ENCODE measurements at regions not wholly inside any gene's neighbourhood (a gene's known extent, or its start where the extent isn't known, plus 50 kb on each side); places are given as distances from the start of the nearest gene placed in this dataset.
"Not testable (repeated sequence)": the region's sequence is repeated elsewhere in the genome, so short reads cannot be mapped to it uniquely, and the experiment has no call there.

DNA sequence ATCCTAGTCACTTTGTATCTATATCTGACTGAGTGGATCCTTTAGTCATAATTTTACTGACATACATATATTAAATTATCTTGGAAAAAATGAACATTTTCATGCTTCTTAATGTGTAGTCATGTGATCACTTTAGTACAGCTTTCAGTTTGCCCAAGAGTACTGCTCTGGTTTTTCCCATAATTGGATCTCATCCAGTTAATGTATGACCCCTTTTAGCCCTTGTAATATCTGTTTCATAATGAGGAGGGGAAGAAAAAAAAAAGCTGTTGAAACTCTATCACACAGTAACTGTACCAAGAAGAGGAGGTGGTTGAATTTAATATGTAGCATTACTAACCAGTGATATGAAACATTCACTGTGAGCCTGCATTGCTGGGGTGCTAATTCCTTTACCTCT, 328.7 kb downstream of the PTPRC start:
- no peak for DNase-seq (ENCODE audit: low read depth in 2 of 2, low spot score in 1 of 2)

DNA sequence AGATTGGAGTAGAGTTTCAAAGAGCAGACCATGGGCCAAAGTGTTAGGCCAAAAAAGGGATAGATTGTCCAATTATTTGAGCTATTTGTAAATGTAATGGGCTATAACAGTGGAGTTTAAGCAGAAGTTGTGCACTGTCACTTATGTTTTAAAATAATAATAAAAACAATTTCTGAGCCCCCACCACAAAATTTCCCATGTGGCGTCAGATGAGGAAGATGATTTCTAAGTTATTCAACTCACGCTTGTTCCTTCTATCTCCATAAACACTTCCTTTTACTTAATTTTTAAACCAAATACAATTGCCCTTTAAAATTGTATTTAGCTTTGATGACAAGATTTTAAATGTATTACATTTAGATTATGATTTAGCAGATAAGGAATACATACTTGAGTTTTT, 330.0 kb downstream of the PTPRC start:
- DNase-seq (ENCODE audit: low read depth in 2 of 2, low spot score in 1 of 2): no peak

DNA sequence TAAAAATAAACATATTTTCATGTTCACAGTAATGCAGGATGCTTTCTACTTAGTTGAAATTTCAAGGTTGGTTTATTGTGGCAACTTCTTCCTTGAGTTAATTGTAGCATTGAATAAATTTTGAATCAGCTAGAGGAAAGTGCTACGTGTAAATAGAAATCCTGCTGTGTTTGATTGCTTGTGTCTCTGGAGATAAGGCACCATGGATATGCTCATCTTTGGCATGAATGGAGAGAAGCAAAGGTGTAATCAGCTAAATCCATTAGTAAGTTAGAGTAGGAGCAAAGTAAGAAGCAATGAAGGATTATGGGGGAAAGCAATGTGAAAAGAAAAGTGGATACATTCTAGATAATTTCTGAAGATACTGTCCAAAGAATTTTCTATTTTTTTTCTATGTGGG, 331.1 kb downstream of the PTPRC start:
- DNase-seq (ENCODE audit: low read depth in 2 of 2, low spot score in 1 of 2): no peak

DNA sequence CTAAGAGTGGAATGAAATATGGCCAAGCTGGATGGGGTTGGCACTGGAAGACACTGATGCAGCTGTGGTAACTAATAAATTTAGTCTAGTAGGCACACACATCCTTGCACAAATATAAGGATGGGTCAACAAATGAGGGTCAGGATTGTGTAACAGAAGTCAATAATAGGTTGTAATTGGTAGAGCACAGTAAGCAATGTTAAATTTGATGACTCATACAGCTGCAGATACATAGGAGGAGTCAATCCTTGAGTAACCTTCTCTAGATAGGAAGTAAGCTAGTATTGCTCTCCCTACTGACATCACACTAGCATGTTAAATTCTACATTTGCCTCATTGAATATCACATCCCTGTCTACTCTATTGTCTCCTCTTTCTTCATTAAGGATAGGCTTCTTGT, 332.1 kb downstream of the PTPRC start:
- no peak for DNase-seq (ENCODE audit: low read depth in 2 of 2, low spot score in 1 of 2)

DNA sequence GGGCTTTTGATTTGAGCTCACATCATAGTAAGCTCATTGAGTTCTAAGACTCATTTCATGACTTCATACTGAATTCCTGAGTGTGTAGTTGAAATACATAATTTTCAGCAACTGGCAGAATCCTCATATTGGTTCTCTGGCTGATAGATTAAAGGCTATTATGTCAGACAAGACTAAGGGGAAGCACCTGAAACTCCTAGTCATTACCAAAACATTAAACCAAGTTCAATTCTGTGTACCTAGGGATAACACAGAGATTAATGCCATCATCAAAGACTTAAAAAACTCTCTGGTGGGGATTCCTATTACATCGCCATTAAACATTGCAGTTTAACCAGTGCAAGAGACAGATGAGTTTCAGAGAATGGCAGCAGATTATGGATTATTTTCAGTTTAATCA, 339.1 kb downstream of the PTPRC start:
- no peak for DNase-seq (ENCODE audit: low read depth in 2 of 2, low spot score in 1 of 2)

DNA sequence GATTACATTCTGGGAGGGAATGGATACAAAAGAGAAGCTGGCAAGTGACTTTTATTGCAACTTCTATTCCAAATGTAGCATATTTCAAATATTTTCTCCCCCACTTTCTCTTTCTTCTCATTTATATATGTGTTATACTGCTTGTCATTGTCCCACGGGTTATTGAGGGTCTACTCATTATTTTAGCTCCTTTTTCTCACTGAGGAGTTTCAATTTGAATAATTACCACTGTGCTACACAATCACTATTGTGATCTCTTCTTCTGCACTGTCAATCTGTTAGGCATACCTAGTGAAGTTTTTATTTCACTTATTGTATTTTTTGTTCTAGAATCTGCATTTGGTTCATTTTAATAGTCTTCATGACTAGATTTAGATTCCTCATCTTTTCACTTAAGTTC, 339.7 kb downstream of the PTPRC start:
- DNase-seq (ENCODE audit: low read depth in 2 of 2, low spot score in 1 of 2): no peak

DNA sequence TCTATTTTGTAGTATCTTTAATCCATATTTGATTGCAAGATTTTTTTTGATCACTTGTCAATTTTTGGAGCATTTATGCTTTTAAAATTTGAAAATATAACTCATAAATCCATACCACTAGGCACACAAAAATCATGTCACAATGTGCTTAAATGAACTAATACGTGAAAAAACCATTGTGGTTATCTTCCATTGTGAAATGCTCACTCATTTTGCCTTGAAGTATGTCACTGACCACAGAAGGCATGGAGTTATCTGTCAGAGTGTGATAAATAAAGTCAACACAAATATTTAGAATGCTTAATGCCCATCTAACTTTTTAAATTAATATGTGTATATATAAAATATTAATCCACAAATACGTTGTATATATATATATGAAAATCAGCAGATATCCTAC, 347.2 kb downstream of the PTPRC start:
- DNase-seq (ENCODE audit: low read depth in 2 of 2, low spot score in 1 of 2): no peak

DNA sequence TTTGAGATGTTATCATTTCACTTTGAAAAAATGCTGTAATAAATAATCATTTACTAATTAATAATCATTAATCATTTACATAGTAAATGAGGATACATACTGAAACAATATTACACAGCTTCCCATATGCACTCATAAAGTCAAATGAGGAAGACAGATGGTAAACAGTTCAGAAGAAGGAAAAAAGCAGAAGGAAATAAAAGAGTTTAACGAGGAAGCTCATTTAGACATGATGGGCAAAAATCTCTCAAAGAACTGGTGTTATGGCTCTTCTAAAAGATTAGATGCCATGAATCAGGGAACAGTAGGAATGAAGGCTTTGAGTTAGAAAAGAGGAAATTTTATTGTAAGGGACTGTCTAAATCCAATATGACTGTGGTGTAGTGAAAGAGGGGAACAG, 347.6 kb downstream of the PTPRC start:
- DNase-seq (ENCODE audit: low read depth in 2 of 2, low spot score in 1 of 2): no peak

DNA sequence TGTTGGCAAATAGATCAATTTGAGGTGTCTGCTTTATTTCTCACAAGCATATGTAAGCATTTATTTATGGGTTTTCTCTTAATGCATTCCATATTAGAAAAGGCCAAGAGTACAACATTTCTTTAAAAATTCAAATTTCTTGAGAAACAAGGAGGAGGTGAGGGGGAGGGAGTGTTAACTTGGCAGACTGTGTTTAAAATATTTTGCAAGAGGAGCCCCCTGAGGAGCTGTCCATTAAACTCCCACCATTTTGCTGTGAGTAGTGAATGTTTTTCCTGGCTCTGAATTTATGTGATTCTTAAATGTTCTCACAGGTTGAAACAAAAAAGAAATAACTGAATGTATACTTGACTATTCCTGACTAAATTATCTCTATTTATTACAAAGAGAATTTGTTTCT, 363.8 kb downstream of the PTPRC start:
- DNase-seq (ENCODE audit: low read depth in 2 of 2, low spot score in 1 of 2): no peak

DNA sequence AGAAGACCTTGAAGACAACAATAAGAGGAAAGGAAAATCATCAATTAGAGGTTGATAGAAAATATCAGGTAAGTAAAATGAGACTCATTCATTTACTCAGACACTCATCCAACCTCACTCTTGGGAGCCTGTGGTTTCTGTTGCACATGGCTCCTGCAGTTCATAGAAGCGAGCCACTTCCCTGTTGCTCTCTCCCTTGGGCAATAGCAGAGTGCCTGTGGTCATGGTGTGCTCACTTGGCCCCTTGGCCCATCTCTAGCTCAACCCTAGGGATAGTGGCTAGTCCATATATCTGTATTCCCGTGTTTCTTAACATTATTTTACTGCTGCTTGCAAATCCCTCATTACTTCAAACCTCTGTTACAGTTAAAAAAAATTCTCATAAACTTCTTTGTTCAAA, 368.6 kb downstream of the PTPRC start:
- no peak for DNase-seq (ENCODE audit: low read depth in 2 of 2, low spot score in 1 of 2)

DNA sequence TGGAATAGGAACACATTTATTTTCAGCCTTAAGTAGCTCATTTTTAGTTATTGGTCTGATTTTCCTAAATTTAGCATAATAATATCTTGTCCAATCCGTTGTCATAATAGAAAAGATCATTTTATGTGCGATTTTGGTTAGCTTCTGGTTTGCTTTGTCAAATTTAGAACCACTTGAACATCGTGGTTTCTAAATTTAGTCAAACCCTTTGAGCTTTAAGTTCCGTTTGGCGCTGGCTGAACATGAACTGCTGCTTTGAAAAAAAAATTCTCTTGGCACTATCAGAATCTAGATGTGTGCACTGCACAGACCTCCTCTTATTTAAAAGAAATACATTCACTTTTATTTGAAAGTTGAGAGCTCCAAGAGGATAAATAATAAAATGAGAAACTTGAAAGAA, 370.6 kb downstream of the PTPRC start:
- DNase-seq (ENCODE audit: low read depth in 2 of 2, low spot score in 1 of 2): no peak

DNA sequence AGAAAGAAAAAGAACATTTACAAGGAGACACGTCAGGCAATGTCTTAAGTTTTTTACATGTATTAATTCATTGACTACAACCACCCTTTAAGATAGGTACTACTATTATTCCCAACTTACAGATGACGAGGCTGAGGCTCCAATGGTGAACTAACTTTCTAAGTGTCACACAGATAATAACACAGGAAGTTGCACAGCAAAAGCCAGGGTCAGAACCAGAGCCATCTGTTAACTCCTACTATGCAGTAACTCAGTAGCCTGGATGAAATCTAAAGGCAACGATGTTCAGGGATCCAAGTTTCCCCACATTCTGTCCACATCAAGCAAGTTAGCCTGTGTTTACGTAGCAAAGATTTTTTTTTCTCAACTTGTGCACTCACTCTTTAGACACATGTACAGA, 371.7 kb downstream of the PTPRC start:
- no peak for DNase-seq (ENCODE audit: low read depth in 2 of 2, low spot score in 1 of 2)

DNA sequence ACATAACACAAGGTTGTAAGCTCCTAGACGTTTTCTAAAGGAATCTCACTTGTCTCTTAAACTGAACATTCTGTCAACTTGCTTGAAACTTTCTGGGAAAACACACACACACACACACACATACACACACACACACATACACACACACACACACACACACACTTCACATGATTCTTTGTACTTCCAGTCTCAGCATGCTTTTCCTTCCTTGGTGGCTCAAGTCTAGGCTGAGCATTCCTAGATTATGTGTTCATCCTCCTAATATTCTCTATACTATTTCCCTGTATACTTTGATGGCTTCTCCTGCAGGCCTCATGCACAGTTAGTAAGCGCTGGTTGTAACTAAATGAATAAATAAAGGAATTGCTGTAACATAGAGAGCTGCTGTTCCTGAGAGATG, 372.1 kb downstream of the PTPRC start:
- DNase-seq (ENCODE audit: low read depth in 2 of 2, low spot score in 1 of 2): no peak

DNA sequence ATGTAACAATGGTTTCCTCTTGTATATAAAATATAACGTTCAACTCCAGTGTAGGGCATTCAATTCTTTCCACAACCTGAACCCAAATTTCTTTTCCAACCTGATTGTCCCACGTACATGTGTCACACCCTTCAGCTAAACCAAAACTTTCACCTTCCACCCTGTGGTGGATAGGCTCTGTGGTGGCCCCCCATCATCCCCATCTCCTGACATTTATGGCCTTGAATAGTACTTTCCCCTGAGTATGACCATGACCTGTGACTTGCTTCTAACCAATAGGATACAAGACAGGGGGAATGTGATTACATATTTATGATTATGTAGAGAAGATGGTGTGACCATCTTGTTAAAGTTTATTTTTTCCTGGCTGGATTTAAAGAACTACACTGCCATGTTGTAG, 377.0 kb downstream of the PTPRC start:
- DNase-seq (ENCODE audit: low read depth in 2 of 2, low spot score in 1 of 2): no peak

DNA sequence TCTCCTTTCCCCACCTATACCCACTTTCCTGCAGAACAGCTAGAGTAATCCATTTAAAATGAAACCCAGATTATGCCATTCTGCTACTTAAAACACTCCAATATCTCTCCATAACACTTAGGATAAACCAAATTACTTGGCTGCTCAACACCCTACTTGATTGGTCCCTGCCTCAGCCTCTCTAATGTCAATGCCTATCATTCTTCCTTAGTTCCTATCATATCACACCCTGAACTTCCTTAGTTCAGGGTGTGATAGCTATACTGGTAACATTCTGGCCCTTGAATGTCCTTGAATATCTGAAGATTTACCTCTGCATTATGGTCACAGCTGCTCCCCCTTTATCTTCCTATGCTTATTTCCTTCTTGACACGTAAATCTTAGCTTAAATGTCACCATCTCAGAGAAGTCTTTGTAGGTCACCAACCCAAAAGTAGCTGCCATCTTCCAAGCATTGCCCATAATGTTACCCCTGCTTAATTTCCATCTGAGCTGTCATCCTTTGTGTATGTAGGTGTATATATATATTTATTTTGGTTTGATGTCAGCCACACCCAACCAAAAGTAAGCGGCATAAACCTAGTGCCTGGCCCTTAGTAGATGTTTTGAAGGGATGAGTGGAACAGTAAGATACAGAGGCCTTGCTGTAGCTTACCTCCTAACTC, 379.8 kb downstream of the PTPRC start:
- DNase-seq (ENCODE audit: low read depth in 2 of 2, low spot score in 1 of 2): no peak

DNA sequence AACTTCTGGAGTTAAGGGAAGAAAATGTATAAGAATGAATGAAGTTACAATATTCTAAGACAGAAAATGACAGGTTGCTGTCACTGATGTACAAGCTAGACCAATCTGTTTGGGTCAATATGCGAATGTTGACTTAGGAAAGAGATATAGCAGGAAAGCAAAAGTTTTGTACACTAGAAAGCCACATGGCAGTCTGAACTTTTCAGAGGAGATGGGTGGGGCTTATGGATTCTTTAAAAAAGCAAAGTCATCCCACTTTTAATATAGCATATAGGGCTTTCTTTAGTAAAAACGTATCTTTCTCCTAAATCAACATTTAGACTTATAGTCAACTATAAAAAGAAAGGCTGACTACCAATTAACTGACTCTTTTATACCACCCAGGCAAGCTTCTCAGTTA, 381.2 kb downstream of the PTPRC start:
- no peak for DNase-seq (ENCODE audit: low read depth in 2 of 2, low spot score in 1 of 2)

DNA sequence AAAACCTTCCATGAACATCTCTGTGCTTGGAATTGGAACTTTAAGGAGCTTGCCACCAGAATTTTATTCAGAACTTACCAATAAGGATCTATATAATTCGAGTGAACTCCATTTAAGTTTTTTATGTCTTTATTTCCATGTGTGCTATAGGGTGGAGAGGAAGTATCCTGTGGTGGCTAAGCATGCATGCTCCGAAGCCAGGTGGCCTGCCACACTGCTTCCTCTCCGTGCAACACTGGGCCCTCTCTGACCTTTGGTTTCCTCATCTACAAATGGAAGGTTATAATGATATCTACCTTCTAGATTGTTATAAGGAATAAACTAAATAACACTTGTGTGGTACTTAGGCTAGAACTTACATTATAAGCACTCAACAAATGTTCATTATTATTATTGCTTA, 382.1 kb downstream of the PTPRC start:
- DNase-seq (ENCODE audit: low read depth in 2 of 2, low spot score in 1 of 2): no peak

DNA sequence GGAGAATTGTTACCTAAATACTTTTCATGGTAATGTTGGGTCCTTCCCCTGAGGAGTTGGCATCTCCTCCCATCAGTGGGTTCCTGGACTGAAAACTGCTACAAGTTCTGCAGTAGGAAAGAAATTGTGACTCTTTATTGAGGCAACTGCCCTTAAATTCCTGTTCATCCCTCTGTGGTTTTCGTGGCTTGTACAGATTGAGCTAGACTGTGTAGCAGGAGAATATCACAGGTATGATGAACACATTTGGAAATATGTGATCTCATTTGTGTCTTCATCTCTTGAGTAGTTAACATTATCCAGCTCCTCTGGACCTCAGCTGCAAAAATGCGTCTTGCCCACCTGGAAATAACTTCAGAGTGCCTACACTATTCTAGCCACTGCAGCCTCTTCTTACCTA, 390.6 kb downstream of the PTPRC start:
- DNase-seq (ENCODE audit: low read depth in 2 of 2, low spot score in 1 of 2): no peak

DNA sequence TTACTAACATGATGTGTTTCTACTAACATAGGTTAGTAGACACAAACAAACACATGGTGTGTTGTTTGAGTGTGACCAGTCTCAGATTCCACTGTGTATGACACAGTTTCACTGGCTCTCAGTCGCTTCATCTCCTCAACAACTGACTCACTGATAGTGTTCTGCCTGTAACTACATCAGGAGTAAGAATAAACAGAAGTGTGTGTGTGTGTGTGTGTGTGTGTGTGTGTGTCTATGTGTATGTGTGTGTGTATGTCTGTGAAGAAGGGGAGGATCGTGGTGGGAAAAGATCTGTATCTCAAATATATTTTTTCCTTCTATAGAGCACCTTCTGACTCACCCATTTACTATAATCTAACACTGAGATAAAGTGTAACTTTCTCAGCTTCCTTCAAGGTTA, 391.0 kb downstream of the PTPRC start:
- DNase-seq (ENCODE audit: low read depth in 2 of 2, low spot score in 1 of 2): no peak

DNA sequence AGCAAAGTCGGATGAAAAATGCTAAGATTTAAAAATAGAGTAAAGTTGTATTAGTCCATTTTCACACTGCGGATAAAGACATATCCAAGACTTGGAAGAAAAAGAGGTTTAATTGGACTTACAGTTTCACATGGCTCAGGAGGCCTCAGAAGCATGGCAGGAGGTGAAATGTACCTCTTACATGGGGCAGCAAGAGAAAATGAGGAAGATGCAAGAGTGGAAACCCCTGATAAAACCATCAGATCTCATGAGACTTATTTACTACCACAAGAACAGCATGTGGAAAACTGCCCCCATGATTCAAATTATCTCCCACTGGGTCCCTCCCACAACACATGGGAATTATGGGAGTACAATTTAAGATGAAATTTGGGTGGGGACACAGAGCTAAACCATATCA, 391.7 kb downstream of the PTPRC start:
- DNase-seq (ENCODE audit: low read depth in 2 of 2, low spot score in 1 of 2): not testable (repeated sequence)

DNA sequence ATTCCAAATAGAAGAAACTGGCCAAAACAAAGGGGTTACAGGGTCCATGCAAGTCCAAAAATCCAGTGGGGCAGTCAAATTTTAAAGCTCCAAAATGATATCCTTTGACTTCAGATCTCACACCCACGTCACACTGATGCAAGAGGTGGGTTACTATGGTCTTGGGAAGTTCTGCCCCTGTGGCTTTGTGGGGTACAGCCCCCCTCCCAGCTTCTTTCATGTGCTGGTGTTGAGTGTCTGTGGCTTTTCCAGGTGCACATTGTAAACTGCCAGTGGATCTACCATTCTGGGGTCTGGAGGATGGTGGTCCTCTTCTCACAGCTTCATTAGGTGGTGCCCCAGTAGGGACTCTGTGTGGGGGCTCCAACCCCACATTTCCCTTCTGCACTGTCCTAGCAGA, 392.3 kb downstream of the PTPRC start:
- DNase-seq (ENCODE audit: low read depth in 2 of 2, low spot score in 1 of 2): not testable (repeated sequence)

DNA sequence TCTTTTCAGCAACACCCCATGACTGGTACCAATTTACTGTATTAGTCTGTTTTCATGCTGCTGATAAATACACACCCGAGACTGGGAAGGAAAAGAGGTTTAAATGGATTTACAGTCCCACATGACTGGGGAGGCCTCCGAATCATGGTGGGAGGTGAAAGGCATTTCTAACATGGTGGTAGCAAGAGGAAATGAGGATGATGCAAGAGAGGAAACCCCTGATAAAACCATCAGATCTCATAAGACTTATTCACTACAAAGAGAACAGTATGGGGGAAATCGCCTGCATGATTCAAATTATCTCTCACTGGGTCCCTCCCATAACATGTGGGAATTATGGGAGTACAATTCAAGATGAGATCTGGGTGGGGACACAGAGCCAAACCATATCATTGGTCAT, 393.6 kb downstream of the PTPRC start:
- not testable (repeated sequence) for DNase-seq (ENCODE audit: low read depth in 2 of 2, low spot score in 1 of 2)

DNA sequence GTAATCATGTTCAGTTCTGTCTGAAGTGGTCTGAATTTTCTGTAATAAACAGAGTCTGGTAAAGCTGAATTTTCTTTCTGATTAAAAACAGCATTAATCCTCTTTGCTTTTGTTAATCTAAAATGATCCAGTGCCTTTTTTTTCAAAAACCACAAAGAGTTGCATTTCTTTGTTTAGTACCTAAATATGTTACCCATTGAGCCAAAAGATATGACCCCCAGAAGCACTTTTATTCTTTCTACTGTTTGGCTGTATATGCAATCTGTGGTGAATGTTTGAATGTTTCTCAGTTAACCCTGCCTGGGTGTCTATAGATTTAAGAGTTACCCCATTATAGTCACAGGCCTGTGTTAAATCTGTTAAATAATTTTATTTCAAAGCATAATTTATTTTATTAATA, 394.8 kb downstream of the PTPRC start:
- DNase-seq (ENCODE audit: low read depth in 2 of 2, low spot score in 1 of 2): no peak

DNA sequence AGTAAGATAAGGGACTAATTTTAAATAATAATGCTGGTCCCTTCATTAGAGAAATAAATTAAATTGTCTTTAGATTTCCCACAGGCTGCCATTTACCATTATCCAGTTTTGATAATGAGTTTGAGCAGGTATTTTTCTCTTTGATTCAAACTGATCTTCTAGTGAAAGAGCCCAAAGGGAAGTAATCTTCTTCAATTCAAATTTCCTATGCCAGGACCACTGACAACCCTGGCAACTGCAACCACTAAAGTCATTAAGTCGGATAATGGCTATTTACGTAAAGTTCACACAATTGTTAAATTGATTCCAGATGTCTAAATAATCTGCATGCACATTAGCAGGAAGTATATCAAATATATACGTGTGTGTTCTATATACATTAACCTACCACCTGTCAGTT, 399.3 kb downstream of the PTPRC start:
- no peak for DNase-seq (ENCODE audit: low read depth in 2 of 2, low spot score in 1 of 2)

Data from stimulated activated CD8-positive, alpha-beta memory T cell treated with anti-CD3 and anti-CD28 coated beads, Interleukin-4, amount 100 ng/mL, for 1 hour (primary cell).